RWPE2 (cell line): ENCODE measurements at regions not wholly inside any gene's neighbourhood (a gene's known extent, or its start where the extent isn't known, plus 50 kb on each side); places are given as distances from the start of the nearest gene placed in this dataset.
"Not testable (repeated sequence)": the region's sequence is repeated elsewhere in the genome, so short reads cannot be mapped to it uniquely, and the experiment has no call there.

ENCODE experiments used
- ATAC-seq: fragments of 200-7000 bp; cut with Tn5 transposase; 3 replicates; pipeline ENCODE4 v1.9.1; 2021; ENCODE audit warnings: low read depth
- DNase-seq: peaks from one replicate; pipeline ENCODE4 v3.0.0-alpha.2; 2020; ENCODE audit warnings: low spot score
- H3K27ac ChIP-seq: fragments of 450-650 bp; 2 replicates; pipeline ENCODE4 v1.5.1; 2017; ENCODE audit warnings: mild to moderate bottlenecking; ENCODE audit not compliant: poor library complexity, severe bottlenecking
- H3K27me3 ChIP-seq: fragments of 250-450 bp; sonication (Bioruptor Pico); 2 replicates; pipeline ENCODE4 v1.5.1; 2021; ENCODE audit warnings: mild to moderate bottlenecking, moderate library complexity; ENCODE audit not compliant: insufficient read depth, poor library complexity, severe bottlenecking
- H3K36me3 ChIP-seq: fragments of 250-450 bp; sonication (Bioruptor Pico); 2 replicates; pipeline ENCODE4 v1.5.1; 2020; ENCODE audit warnings: low read depth, mild to moderate bottlenecking, moderate library complexity
- H3K4me1 ChIP-seq: fragments of 250-450 bp; sonication (Bioruptor Pico); 2 replicates; pipeline ENCODE4 v1.5.1; 2021; ENCODE audit warnings: mild to moderate bottlenecking, moderate library complexity; ENCODE audit not compliant: insufficient read depth, poor library complexity, severe bottlenecking
- H3K4me3 ChIP-seq: fragments of 250-450 bp; sonication (Bioruptor Pico); 2 replicates; pipeline ENCODE4 v1.5.1; 2021; ENCODE audit warnings: mild to moderate bottlenecking, moderate library complexity; ENCODE audit not compliant: severe bottlenecking
- H3K9me3 ChIP-seq: fragments of 250-450 bp; sonication (Bioruptor Pico); 2 replicates; pipeline ENCODE4 v1.5.1; 2021; ENCODE audit warnings: mild to moderate bottlenecking, moderate library complexity; ENCODE audit not compliant: severe bottlenecking

DNA sequence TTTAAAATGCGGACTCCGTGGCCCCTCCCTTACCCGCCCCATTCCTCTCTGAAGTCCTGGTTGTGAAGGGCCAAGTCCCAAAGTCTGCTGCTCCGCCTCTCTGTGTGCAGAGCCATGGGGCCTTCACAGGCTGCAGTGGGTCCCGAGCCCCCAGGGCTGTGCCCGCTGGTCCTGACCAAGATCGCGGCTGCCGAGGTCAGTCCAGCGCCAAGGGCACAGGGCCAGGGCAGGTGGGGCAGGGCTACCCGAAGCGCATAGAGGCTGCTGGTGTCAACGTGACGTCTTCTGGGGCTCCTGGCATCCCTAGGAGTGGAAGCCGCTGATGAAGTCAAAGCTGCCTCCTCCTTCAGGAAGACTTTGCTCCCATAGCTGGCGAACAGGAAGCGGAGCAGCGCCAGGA is 858.8 kb downstream of the TUBA3C start:
- not testable (repeated sequence) for H3K4me1 ChIP-seq, DNase-seq, H3K27me3 ChIP-seq, H3K27ac ChIP-seq, H3K4me3 ChIP-seq, ATAC-seq, H3K9me3 ChIP-seq, H3K36me3 ChIP-seq

DNA sequence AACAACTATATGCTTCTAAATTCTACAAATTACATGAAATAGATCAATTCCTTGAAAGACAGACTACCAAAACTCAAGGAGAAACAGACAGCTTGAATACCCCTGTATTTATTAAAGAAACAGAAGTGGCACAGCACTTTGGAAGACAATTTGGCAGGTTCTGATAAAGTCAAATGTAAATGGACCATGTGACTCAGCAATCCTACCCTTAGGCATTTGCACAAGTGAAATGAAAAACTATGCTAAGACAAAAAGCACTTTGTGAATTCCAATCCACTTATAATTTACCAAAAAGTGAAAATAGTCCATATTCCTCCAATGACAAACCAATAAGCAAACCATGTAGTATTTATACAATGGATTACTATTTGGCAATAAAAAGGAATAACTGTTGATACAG is 862.0 kb downstream of the TUBA3C start:
- not testable (repeated sequence) for H3K36me3 ChIP-seq, H3K4me1 ChIP-seq, ATAC-seq, H3K27ac ChIP-seq, H3K4me3 ChIP-seq, H3K9me3 ChIP-seq, DNase-seq, H3K27me3 ChIP-seq

DNA sequence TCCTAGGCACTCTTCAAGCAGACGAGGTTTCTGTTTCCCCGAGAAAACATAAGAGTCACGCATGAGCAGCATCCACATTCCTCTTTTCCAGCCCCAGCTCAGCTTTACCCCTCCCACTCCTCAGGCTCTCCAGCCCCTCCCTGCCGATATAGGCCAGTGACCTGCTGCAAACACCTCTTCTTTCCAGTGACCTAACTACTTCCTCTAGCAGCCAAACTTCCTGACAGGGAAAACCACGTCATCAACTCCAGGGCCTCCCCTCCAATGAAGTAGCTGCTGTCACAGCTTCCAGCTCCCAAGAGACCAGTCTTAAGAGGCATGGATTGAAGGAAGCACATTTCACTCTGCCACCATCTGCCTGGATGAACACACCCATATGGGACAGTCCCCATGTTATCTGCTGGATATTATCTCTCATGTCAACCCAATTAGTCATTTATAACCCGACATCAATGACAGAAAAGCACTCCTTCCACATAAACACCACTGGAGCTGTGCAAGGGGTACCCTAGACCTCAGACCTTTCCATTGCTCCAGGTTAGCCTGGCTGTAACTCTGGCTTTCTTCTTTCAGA is 878.3 kb downstream of the TUBA3C start:
- not testable (repeated sequence) for H3K9me3 ChIP-seq, H3K27me3 ChIP-seq, ATAC-seq, DNase-seq, H3K36me3 ChIP-seq, H3K4me3 ChIP-seq, H3K27ac ChIP-seq, H3K4me1 ChIP-seq

DNA sequence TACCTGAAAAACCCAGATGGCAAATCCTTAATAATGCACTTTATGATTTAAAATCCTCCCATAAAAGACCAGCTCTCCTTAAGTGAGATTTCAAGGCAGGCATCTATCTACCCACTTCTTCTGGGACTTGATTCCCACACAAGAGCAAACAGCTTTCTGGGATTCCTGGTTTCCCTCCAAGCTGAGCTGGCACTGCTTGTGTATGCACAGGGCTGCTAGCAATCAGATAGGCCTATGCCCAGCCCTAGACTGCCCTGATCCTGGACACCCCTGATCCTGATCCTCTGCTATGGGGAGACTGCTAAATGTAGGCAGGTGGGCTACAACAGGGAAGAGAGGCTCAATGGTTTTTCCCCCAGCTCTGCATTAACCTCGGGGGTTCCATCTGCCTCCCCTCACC is 880.7 kb downstream of the TUBA3C start:
- H3K9me3 ChIP-seq, H3K27me3 ChIP-seq, ATAC-seq, H3K4me1 ChIP-seq, H3K4me3 ChIP-seq, H3K27ac ChIP-seq, DNase-seq, H3K36me3 ChIP-seq: not testable (repeated sequence)

DNA sequence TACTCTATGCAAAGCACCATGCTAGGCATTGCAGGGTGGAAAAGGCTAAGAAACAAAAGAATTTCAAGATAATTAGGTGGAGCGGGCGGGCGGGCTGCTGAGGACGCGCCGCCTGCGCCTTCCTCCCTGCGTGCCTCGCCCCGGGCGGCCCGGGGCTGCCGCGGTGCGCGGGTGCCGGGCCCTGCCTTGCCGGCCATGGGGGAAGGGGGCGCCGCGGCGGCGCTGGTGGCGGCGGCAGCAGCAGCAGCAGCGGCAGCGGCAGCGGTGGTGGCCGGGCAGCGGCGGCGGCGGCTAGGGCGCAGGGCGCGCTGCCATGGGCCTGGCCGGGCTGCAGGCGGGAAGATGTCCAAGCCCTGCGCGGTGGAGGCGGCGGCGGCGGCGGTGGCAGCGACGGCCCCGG is 884.3 kb downstream of the TUBA3C start:
- not testable (repeated sequence) for H3K27ac ChIP-seq, DNase-seq, ATAC-seq

DNA sequence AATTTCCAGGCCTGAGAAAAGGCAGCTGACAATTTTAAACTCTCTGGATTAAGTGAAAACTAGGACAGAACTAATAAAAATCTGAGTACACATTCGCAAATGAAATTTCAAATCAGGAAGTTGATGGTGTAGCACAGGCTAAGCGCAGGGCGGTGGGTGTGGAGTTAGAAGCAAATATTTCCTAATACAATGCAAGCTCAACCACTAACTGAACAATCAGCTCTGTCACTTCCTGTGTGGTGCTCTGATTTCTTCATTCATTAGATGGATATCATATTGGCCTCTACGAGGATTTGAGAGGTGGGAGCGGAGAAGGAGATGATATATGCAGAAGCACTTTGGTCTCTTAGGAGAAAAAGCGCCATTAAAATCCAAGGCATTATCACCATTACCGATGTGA is 885.0 kb downstream of the TUBA3C start:
- H3K27ac ChIP-seq, DNase-seq, H3K4me1 ChIP-seq, H3K4me3 ChIP-seq, H3K36me3 ChIP-seq, H3K27me3 ChIP-seq, ATAC-seq, H3K9me3 ChIP-seq: not testable (repeated sequence)

More for the DNA sequence above, 884.3 kb downstream of the TUBA3C start:
- H3K27me3 ChIP-seq, H3K4me3 ChIP-seq, H3K4me1 ChIP-seq, H3K36me3 ChIP-seq, H3K9me3 ChIP-seq: not testable (repeated sequence)

DNA sequence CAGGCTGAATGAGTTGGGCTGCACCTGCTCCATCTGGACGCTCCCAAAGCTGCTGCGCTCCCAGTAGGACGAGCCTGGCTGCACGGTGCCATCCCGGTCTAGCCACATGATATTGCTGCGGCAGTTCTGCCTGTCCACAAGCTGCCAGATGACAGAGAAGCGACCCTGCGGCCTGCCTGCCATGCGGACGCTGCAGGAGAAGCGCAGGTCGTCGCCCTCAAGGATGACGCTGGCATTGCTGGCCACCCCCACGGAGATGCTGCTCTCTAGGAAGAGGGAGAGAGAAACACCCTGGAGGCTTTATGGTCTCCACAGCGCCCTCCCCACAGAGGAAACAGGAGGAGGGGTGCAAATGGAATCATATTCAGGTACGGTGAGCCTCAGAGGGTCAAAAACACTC is 887.3 kb downstream of the TUBA3C start:
- not testable (repeated sequence) for DNase-seq, H3K36me3 ChIP-seq, H3K27me3 ChIP-seq, ATAC-seq, H3K4me3 ChIP-seq, H3K4me1 ChIP-seq, H3K27ac ChIP-seq, H3K9me3 ChIP-seq

DNA sequence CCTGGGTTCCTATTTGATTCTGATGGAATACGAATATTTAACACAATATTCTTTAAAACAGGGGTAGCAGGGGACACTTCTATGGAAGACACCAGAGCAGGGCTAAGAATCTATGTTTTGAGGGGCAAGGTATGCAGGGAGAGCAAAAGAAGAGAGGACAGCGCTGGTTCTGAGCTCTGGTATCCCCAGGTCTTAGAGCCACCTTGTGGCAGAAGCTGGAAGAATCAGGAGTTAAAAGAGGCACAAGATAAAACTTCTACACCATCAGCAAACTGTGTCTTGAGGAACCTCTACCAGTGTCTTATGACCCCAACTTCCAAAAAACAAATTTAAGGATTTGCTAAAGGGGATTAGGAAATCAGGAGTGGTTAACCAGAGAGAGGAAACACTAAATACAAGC is 894.8 kb downstream of the TUBA3C start:
- H3K27ac ChIP-seq, H3K27me3 ChIP-seq, H3K36me3 ChIP-seq, DNase-seq, H3K9me3 ChIP-seq, H3K4me3 ChIP-seq, H3K4me1 ChIP-seq: not testable (repeated sequence)
- ATAC-seq: peak; percentile 62; the same call in 2 of the 3 replicates

DNA sequence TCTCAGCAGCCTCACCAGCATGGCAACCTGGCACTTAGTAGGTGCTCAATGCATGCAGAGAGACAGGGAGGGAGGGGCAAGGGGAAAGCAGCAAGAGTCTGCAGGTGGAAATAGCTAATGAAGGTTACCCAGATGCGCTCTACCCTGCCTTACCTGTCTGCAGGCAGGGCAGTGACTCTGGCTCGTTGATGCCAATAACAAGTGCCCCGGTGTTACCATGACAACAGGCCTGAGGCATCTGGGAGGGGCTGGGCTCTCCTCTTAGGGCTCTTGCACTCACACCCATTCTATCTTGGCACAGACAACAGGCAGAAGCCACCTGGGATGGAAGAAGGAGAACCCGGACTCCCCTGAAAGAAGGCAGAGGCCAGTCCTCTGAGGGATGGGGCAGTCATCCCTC is 896.0 kb downstream of the TUBA3C start:
- H3K36me3 ChIP-seq, DNase-seq, H3K4me1 ChIP-seq, H3K9me3 ChIP-seq, H3K4me3 ChIP-seq, ATAC-seq, H3K27me3 ChIP-seq, H3K27ac ChIP-seq: not testable (repeated sequence)

DNA sequence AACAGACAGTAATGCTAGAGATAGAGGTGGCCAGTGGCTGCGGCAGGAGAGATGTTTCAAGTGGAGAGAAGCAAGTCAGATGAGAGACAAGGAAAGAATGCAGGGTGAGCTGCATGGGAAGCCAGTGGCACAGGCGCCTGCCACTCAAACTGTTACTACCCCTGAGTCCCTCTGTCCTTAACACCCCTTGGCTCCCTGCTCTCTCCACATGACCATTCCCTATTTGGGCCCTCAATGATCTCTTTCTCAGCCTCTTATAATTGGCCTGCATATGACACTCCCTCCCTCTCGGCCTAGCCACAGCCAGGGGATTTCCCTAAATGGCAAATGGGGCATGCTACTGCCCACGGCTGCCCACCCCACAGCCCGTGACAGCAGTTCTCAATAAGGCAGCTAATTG is 897.6 kb downstream of the TUBA3C start:
- not testable (repeated sequence) for DNase-seq, H3K4me1 ChIP-seq, H3K27me3 ChIP-seq, H3K27ac ChIP-seq, H3K36me3 ChIP-seq, H3K4me3 ChIP-seq, ATAC-seq, H3K9me3 ChIP-seq

DNA sequence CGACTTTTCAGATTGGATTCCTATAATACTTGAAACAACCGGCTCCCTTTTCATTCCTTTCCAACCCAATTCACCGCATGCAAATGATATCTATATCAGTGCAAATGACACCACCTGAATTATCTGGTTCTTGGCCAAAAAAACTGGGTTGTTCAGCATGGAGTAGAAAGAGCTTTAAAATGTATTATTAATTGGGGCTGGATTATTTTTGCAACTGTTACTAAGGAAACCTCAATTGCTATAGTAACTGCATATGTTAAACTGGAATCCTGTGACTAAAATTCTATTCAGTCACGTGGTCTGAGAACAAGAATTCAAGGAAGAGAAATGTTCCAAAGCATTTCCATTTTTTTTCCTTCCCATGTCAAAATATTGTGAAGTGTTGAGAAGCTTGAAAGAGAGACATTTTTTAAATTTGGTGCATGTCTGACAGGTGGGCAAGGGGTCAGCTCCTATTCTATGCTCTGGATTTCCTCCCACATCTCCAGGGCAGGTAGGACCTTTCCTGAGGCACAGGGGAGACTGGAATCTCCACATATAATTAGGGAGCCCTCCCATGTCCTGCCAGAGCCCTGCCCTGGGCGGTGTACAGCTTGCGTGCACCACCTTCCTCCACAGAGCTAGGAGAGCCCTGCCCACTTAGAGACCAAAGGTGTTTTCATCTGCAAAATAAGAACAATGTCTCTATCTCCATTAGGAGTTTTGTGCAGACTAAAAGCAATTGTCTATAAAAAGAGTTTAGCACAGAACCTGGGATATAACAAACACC is 899.6 kb downstream of the TUBA3C start:
- ATAC-seq, H3K4me3 ChIP-seq, H3K36me3 ChIP-seq: not testable (repeated sequence)

More for the DNA sequence above, 899.6 kb downstream of the TUBA3C start:
- H3K27me3 ChIP-seq, H3K9me3 ChIP-seq, H3K27ac ChIP-seq, H3K4me1 ChIP-seq, DNase-seq: not testable (repeated sequence)
